HepG2 (cell line): ENCODE measurements at regions not wholly inside any gene's neighbourhood (a gene's known extent, or its start where the extent isn't known, plus 50 kb on each side); places are given as distances from the start of the nearest gene placed in this dataset.

ENCODE experiments used
- ATAC-seq: fragments of 200-7000 bp; cut with Tn5 transposase; 3 replicates; pipeline ENCODE4 v1.9.1; 2020; ENCODE audit warnings: mild to moderate bottlenecking, moderate library complexity
- BruUV-seq: library from RNA; stranded (reverse); fragments of 400-500 nt; replicated peaks from 2 replicates; lab custom pipeline; 2021; lab: Mats Ljungman, UMichigan
- CTCF ChIA-PET: fragments of 300-600 bp; formaldehyde crosslinking; extraction: SDS; loops from one replicate; lab custom pipeline; 2021; ENCODE audit warnings: low total read pairs, inconsistent platforms, low intra/inter-chr PET ratio; lab: Yijun Ruan, JAX
- POLR2A ChIA-PET: fragments of 350-600 bp; sonication (Branson Sonifier 250); formaldehyde crosslinking; loops from one replicate; lab custom pipeline; 2020; ENCODE audit warnings: antibody characterized with exemption, inconsistent platforms; lab: Yijun Ruan, JAX
- DNase-seq: peaks from one replicate; pipeline ENCODE4 v3.0.0-alpha.2; 2015; ENCODE audit warnings: low spot score
- FAIRE-seq: peaks from 3 replicates; lab custom pipeline; 2011; peaks lifted over from hg19 to GRCh38; lab: Jason Lieb, UNC
- H2AFZ ChIP-seq: one replicate; pipeline ENCODE4 v1.6.1; 2011; ENCODE audit warnings: low read length, inconsistent platforms
- H3K27ac ChIP-seq: fragments of 300-600 bp; 3 replicates; pipeline ENCODE4 v1.8.0; 2011; ENCODE audit warnings: mixed run types, mild to moderate bottlenecking, mixed read lengths, low read length, inconsistent platforms; ENCODE audit not compliant: insufficient read depth; ENCODE audit errors: extremely low read length
- H3K27me3 ChIP-seq, 2 experiments: fragments of 200-600 bp in 1 of 2; 2 replicates in 1 of 2; 3 replicates in 1 of 2; pipeline versions ENCODE4 v1.6.0 to v1.8.0; 2011; ENCODE audit warnings: low read length in 2 of 2, mild to moderate bottlenecking in 2 of 2, moderate library complexity in 2 of 2, inconsistent platforms in 1 of 2; ENCODE audit not compliant: insufficient read depth in 2 of 2, control insufficient read depth in 1 of 2
- H3K36me3 ChIP-seq, 2 experiments: fragments of 200-600 bp in 1 of 2; replicated peaks in 1 of 2; 2 replicates in 1 of 2; 3 replicates in 1 of 2; pipeline versions ENCODE4 v1.5.1 to v1.8.0; 2011; ENCODE audit warnings: low read length in 2 of 2, inconsistent platforms in 1 of 2; ENCODE audit not compliant: insufficient read depth in 2 of 2, control insufficient read depth in 1 of 2
- H3K4me1 ChIP-seq: 2 replicates; pipeline ENCODE4 v1.5.1; 2012; ENCODE audit warnings: low read length, inconsistent platforms; ENCODE audit not compliant: insufficient read depth
- H3K4me2 ChIP-seq: 2 replicates; pipeline ENCODE4 v1.6.0; 2011; ENCODE audit warnings: low read depth, low read length, inconsistent platforms
- H3K4me3 ChIP-seq, 3 experiments: fragments of 200-600 bp in 1 of 3; sonication (generic), shearing (Covaris generic) in 1 of 3; replicated peaks in 1 of 3; 2 replicates each; pipeline ENCODE4 v1.5.1; 2011 to 2016; ENCODE audit warnings: low read length in 3 of 3, inconsistent platforms in 2 of 3, low read depth in 2 of 3, mild to moderate bottlenecking in 2 of 3, control low read depth in 1 of 3, mixed read lengths in 1 of 3; ENCODE audit not compliant: insufficient read depth in 1 of 3
- H3K79me2 ChIP-seq: one replicate; pipeline ENCODE4 v1.6.1; 2011; ENCODE audit warnings: low read length, inconsistent platforms; ENCODE audit not compliant: insufficient read depth
- H3K9ac ChIP-seq: 2 replicates; pipeline ENCODE4 v1.6.0; 2011; ENCODE audit warnings: mild to moderate bottlenecking, low read depth, low read length, inconsistent platforms; ENCODE audit not compliant: insufficient read depth
- H3K9me3 ChIP-seq: 2 replicates; pipeline ENCODE4 v1.5.1; 2012; ENCODE audit warnings: mild to moderate bottlenecking, low read length
- H4K20me1 ChIP-seq: 2 replicates; pipeline ENCODE4 v1.6.0; 2011; ENCODE audit warnings: inconsistent platforms, mild to moderate bottlenecking, low read length, moderate library complexity; ENCODE audit not compliant: insufficient read depth
- CENPT ChIP-seq: sonication (generic); formaldehyde crosslinking; IDR thresholded peaks from 2 replicates; pipeline ENCODE4 v1.8.0; 2022; ENCODE audit warnings: low read depth, mild to moderate bottlenecking, moderate library complexity, missing genetic modification reagents
- FOXJ3 ChIP-seq: sonication (generic); formaldehyde crosslinking; IDR thresholded peaks from 2 replicates; pipeline ENCODE4 v1.4.0; 2020; ENCODE audit warnings: missing genetic modification reagents, mild to moderate bottlenecking, borderline replicate concordance
- HES4 ChIP-seq: sonication (generic); formaldehyde crosslinking; IDR thresholded peaks from 2 replicates; pipeline ENCODE4 v1.9.0; 2021; ENCODE audit warnings: mild to moderate bottlenecking, missing genetic modification reagents, borderline replicate concordance
- KLF11 ChIP-seq: IDR thresholded peaks from 2 replicates; pipeline ENCODE4 v1.6.1; 2016; ENCODE audit warnings: missing compliant biosample characterization
- MED1 ChIP-seq: sonication (generic); formaldehyde crosslinking; IDR thresholded peaks from 2 replicates; pipeline ENCODE4 v1.4.0; 2020; ENCODE audit warnings: missing genetic modification reagents
- SNAI1 ChIP-seq: sonication (generic); formaldehyde crosslinking; IDR thresholded peaks from 2 replicates; pipeline ENCODE4 v1.5.0; 2020; ENCODE audit warnings: mild to moderate bottlenecking, missing genetic modification reagents, borderline replicate concordance
- ZNF703 ChIP-seq: sonication (generic); formaldehyde crosslinking; IDR thresholded peaks from 2 replicates; pipeline ENCODE4 v1.5.1; 2020; ENCODE audit warnings: missing genetic modification reagents, mild to moderate bottlenecking, moderate library complexity, borderline replicate concordance
- ZNF841 ChIP-seq: sonication (generic); formaldehyde crosslinking; IDR thresholded peaks from 2 replicates; pipeline ENCODE4 v1.8.1; 2023; ENCODE audit warnings: missing genetic modification reagents, borderline replicate concordance
- WGBS: methylation state at CpG from one replicate; pipeline ENCODE4 v1.1.6; 2017; ENCODE audit warnings: low lambda C conversion rate; 5-methylcytosine and 5-hydroxymethylcytosine counted together
- in situ Hi-C: cut with HindIII; loops from 2 replicates; pipeline ENCODE4 v1.10.0; 2017; ENCODE audit warnings: low pct_unique_long_range_greater_than_20kb; ENCODE audit not compliant: extremely low pct_ligation_motif_present
- intact Hi-C: fragments of 100-400 bp; cut with micrococcal nuclease; formaldehyde crosslinking; loops from one replicate; pipeline ENCODE4 v1.10.0; 2022; ENCODE audit not compliant: unreplicated experiment
- TF ChIP-seq, protein P1 (sequence below): IDR thresholded peaks from 2 replicates; pipeline ENCODE4 v1.6.1; 2016

DNA sequence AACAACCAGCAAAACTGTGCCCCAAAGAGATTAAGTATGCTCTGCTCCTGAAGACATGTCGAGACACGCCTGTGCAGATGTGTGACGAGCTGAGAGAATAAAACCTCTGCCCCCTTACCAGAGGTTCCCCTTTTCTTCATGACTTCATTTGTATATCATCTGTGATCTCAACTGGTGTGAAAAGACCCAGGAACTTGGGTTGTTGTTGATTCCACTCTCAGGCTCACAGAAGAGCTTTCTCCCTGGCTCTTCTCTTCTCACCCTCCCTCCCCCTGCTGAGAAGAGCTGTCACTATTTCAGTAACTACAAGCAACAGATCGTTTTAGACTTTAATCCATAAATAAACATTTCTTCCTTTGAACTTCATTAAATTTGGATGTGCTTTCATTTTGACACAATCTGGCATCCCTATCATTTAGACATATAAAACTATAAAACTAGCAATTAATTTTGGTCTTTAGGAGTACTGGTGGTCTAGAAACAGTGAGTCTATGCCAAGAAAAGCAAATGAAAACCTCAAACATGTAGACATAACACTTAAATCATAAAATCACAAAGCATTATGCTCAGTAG is 179.3 kb upstream of the FZD8 start:
- Histone ChIP-seq H3K79me2 (no peaks in the 10 kb centered on the region), H3K4me2 (no peak overlapping the region), H2AFZ (no peak overlapping the region), H3K27me3 (no peaks in the 10 kb centered on the region), H3K4me1 (no peaks in the 10 kb centered on the region), H3K27ac (no peak overlapping the region), H3K4me3 (no peak overlapping the region), H4K20me1 (no peaks in the 10 kb centered on the region), H3K36me3 (no peaks in the 10 kb centered on the region), H3K9me3 (no peaks in the 10 kb centered on the region), H3K9ac (no peak overlapping the region)
- BruUV-seq, result no TSS peak
- FAIRE-seq, result no peak
- WGBS, result 54% methylated on average over 4 of the region's 4 CpGs
- no peak for ATAC-seq
- intact Hi-C loops, result no loop called here
- POLR2A ChIA-PET, result no interaction called here
- no peak for TF ChIP-seq ZNF841 (CRISPR knock-in tag)
- TF ChIP-seq KLF11 (CRISPR knock-in tag), result no peak
- CTCF ChIA-PET, result no interaction called here
- no peak for DNase-seq
- in situ Hi-C loops, result no loop called here

DNA sequence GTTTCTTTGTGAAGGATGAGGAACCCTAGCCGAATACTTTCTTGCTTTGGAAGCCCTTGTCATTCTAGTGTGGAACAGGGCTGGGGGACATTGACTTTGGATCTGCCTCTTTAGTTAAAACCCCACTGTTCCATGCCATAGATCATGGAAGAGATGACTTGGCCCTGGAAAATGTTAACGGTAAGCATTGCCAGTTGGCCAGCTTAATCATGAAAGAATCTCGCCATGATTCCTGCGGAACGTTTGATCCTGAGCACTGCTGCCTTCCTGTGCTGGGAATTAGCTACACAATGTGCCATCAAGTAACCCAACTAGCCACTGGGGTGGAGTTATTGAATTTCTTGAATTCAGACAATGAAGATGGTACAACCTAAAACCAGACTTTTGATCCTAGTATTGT is 177.6 kb upstream of the FZD8 start:
- no TSS peak for BruUV-seq
- ChIA-PET CTCF (no interaction called here), POLR2A (no interaction called here)
- Histone ChIP-seq H3K4me1 (no peaks in the 10 kb centered on the region), H2AFZ (no peak overlapping the region), H3K9me3 (no peaks in the 10 kb centered on the region), H3K36me3 (no peaks in the 10 kb centered on the region), H3K9ac (no peak overlapping the region), H3K4me3 (no peak overlapping the region), H3K4me2 (no peak overlapping the region), H3K27me3 (no peaks in the 10 kb centered on the region), H4K20me1 (no peaks in the 10 kb centered on the region), H3K27ac (no peak overlapping the region), H3K79me2 (no peaks in the 10 kb centered on the region)
- in situ Hi-C loops, result no loop called here
- ATAC-seq (no peak), FAIRE-seq (no peak), DNase-seq (no peak)
- TF ChIP-seq FOXJ3 (CRISPR knock-in tag), result no peak
- TF ChIP-seq ZNF703, result no peak
- no peak for TF ChIP-seq MED1 (CRISPR knock-in tag)
- no peak for TF ChIP-seq CENPT (CRISPR knock-in tag)
- TF ChIP-seq, protein P1, sequence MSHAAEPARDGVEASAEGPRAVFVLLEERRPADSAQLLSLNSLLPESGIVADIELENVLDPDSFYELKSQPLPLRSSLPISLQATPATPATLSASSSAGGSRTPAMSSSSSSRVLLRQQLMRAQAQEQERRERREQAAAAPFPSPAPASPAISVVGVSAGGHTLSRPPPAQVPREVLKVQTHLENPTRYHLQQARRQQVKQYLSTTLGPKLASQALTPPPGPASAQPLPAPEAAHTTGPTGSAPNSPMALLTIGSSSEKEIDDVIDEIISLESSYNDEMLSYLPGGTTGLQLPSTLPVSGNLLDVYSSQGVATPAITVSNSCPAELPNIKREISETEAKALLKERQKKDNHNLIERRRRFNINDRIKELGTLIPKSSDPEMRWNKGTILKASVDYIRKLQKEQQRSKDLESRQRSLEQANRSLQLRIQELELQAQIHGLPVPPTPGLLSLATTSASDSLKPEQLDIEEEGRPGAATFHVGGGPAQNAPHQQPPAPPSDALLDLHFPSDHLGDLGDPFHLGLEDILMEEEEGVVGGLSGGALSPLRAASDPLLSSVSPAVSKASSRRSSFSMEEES, result no peak
- TF ChIP-seq HES4 (CRISPR knock-in tag), result no peak
- TF ChIP-seq SNAI1 (CRISPR knock-in tag), result no peak
- intact Hi-C loops, result no loop called here
- WGBS, result 28% methylated on average over 5 of the region's 5 CpGs
